Right atrium auricular region (tissue), 2 donors: ENCODE measurements at regions not wholly inside any gene's neighbourhood (a gene's known extent, or its start where the extent isn't known, plus 50 kb on each side); places are given as distances from the start of the nearest gene placed in this dataset.

Source experiments
- DNase-seq: peaks from one replicate; pipeline ENCODE4 v3.0.0-alpha.2; 2019; ENCODE audit warnings: low spot score
- H3K27ac ChIP-seq, 2 donors: fragments of 200-600 bp; sonication (generic); 1 replicate in 1 of 2; 2 replicates in 1 of 2; pipeline ENCODE4 v1.5.1; 2016 to 2019
- H3K27me3 ChIP-seq, 2 donors: fragments of 200-600 bp; sonication (generic); one replicate each; pipeline versions ENCODE4 v1.5.1 to v1.6.0; 2017 to 2019
- H3K36me3 ChIP-seq: fragments of 200-600 bp; sonication (generic); one replicate; pipeline ENCODE4 v1.5.1; 2016
- H3K4me1 ChIP-seq, 2 donors: fragments of 200-600 bp; sonication (generic); one replicate each; pipeline versions ENCODE4 v1.5.1 to v1.6.0; 2017 to 2019
- H3K4me3 ChIP-seq, 2 donors: fragments of 200-600 bp; sonication (generic); 1 replicate in 1 of 2; 2 replicates in 1 of 2; pipeline ENCODE4 v1.5.1; 2017 to 2019; ENCODE audit warnings: mild to moderate bottlenecking in 1 of 2, moderate library complexity in 1 of 2
- H3K9me3 ChIP-seq, 2 donors: fragments of 200-600 bp; sonication (generic); one replicate each; pipeline ENCODE4 v1.5.1; 2019
- TF ChIP-seq, protein P1 (sequence below), 2 donors: fragments of 200-600 bp; sonication (generic); IDR thresholded peaks; one replicate each; pipeline ENCODE4 v1.5.1; 2019; ENCODE audit warnings: antibody characterized with exemption in 2 of 2

DNA sequence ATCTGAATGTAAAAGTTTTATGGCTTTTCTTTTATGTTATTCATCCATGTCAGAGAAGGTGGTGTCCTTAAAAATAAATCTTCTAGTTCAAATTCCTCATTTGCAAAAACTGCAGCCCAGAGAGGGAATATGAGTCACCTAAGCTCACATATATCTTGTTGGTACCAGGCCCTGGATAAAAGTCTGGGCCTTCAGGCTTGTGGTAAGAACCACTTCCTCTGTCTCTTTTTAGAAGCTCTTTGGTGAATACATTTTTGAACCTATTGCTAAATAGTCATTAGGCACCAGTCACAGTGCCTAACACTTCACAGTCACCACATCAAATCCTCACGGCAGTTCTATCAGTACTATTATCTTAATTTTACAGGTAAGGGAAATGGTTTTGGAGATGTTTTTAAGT is 199.2 kb downstream of the KCNS3 start:
- Histone ChIP-seq H3K27me3 (no peaks in the 10 kb centered on the region), H3K9me3 (no peaks in the 10 kb centered on the region), H3K4me3 (no peak overlapping the region), H3K36me3 (no peaks in the 10 kb centered on the region), H3K27ac (no peak overlapping the region), H3K4me1 (no peaks in the 10 kb centered on the region)
- TF ChIP-seq, protein P1, sequence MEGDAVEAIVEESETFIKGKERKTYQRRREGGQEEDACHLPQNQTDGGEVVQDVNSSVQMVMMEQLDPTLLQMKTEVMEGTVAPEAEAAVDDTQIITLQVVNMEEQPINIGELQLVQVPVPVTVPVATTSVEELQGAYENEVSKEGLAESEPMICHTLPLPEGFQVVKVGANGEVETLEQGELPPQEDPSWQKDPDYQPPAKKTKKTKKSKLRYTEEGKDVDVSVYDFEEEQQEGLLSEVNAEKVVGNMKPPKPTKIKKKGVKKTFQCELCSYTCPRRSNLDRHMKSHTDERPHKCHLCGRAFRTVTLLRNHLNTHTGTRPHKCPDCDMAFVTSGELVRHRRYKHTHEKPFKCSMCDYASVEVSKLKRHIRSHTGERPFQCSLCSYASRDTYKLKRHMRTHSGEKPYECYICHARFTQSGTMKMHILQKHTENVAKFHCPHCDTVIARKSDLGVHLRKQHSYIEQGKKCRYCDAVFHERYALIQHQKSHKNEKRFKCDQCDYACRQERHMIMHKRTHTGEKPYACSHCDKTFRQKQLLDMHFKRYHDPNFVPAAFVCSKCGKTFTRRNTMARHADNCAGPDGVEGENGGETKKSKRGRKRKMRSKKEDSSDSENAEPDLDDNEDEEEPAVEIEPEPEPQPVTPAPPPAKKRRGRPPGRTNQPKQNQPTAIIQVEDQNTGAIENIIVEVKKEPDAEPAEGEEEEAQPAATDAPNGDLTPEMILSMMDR (IDR thresholded peaks at IDR 0.05), result no peak
- no peak for DNase-seq

DNA sequence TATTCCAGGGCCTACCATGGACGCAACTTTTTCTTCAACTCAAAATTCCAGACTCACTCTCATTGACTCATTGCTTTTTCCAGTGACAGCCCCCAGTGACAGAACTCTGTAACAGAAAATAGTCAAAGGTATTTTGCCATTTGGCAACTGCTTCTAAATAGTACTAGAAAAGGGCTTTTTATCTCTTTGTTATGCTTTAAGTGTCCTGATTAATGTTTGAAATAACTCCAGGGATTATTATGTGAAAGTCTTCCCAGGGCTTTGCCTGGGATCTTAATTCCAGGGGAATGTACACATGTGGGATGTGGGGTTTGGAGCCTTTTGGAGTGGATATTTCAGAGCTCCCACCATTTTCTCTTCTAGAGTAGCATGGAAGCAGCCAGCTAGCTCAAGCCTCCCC is 198.8 kb downstream of the KCNS3 start:
- no peaks in the 10 kb centered on the region for H3K4me1 ChIP-seq
- H3K9me3 ChIP-seq, result no peaks in the 10 kb centered on the region
- no peak for DNase-seq
- H3K4me3 ChIP-seq, result no peak overlapping the region
- no peaks in the 10 kb centered on the region for H3K36me3 ChIP-seq
- H3K27ac ChIP-seq, result no peak overlapping the region
- no peaks in the 10 kb centered on the region for H3K27me3 ChIP-seq
- TF ChIP-seq, protein P1 (IDR thresholded peaks at IDR 0.05), result no peak

DNA sequence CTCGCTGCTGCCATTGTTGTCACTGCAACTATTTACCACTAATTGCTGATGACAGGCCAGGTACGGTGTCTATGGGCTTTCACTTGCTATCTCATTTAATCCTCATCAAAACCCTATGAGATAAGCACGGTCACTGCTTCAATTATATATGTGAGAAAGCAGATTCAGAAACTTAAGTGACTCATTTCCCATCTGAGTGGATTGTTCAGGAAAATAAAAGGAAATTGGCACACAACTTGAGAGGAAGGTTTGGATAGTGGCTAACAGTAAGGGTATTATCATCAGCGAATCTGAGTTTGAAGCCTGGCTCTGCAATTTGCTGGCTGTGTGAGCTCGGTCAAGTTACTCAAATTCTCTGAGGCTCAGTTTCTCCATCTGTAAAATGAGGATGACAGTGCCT is 196.0 kb downstream of the KCNS3 start:
- H3K4me1 ChIP-seq, result no peaks in the 10 kb centered on the region
- H3K27me3 ChIP-seq, result no peaks in the 10 kb centered on the region
- H3K4me3 ChIP-seq, result no peak overlapping the region
- no peaks in the 10 kb centered on the region for H3K36me3 ChIP-seq
- no peaks in the 10 kb centered on the region for H3K9me3 ChIP-seq
- TF ChIP-seq, protein P1 (IDR thresholded peaks at IDR 0.05), result no peak
- H3K27ac ChIP-seq, result no peak overlapping the region
- no peak for DNase-seq

DNA sequence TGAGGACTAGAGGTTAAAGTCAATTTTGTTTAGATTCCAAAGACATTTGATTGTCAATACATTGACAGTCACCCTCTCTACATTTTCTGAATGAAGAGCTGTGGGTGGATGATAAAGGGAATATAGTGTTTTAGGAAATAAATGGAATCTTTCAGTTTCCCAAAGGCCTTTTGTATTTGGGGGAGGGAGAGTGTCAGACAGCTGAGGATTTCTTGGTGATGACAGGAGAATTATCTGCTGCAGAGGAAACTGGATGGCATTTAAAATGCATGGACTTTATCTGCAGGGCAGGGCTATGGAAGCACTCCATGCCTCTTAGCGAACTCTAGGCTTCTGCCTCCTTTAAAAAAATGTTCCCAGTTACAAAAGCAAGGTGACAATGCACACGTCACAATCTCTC is 195.1 kb downstream of the KCNS3 start:
- no peaks in the 10 kb centered on the region for H3K9me3 ChIP-seq
- no peak for DNase-seq
- no peaks in the 10 kb centered on the region for H3K27me3 ChIP-seq
- H3K4me1 ChIP-seq, result no peaks in the 10 kb centered on the region
- no peak overlapping the region for H3K4me3 ChIP-seq
- no peak overlapping the region for H3K27ac ChIP-seq
- TF ChIP-seq, protein P1 (IDR thresholded peaks at IDR 0.05), result no peak
- no peaks in the 10 kb centered on the region for H3K36me3 ChIP-seq

DNA sequence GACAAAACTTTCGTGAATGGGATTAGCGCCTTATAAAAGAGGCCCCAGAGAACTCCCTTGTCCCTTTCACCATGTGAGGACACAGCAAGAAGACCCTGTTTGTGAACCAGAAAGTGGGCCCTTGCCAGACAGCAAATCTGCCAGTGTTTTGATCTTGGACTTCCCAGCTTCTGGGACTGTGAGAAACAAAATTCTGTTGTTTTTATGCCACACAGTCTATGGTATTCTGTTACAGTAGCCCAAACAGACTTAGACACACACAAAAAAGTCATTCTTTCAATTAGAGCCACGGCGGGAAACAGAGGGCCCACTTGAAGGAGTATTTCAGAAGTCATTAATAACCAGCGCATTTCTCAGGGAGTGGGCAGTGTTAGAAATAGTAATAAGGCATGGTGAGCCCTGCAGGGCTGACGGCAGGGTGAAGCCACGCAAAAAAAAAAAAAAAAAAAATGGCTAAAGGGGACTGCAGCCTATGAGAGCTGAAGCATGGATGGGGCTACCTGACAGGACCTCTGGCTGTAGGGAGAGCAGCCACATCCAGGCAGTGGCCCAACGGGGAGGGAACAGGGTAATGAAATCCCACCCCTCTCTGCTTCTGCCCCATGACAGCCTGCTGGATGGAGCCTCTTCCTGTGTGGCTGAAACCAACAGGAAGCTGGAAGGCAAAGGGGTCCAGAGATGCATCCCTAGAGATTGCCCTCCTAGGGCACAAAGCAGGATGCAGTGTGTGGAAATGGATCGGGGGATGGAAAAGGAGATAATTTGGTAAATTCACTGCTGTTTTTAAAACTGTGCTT is 189.3 kb downstream of the KCNS3 start:
- TF ChIP-seq, protein P1 (IDR thresholded peaks at IDR 0.05), result no peak
- DNase-seq, result no peak
- Histone ChIP-seq H3K9me3 (no peaks in the 10 kb centered on the region), H3K27me3 (no peaks in the 10 kb centered on the region), H3K4me3 (no peak overlapping the region), H3K36me3 (no peaks in the 10 kb centered on the region), H3K27ac (no peak overlapping the region), H3K4me1 (peaks cover 0 to 12% of the 10 kb centered on the region in 2 donors)

DNA sequence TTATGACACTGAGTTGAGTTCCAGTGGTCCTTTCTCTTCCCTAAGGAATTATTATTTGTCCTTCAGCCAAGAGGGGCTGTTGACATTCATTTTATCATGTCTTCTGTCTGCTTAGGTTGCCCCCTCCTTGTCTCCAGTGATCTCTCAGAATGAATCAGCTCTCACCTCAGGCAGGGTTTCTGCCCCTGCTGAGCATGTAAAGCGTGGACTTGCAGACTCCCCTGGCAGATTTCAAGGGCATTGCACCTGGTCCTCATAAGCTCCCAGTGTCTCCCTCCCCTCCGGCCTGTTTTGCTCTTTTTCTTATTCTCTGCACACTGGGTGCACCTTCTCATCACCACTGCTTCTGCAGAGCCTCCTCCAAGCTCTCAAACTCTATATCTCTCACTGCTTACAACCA is 188.4 kb downstream of the KCNS3 start:
- Histone ChIP-seq H3K9me3 (no peaks in the 10 kb centered on the region), H3K27ac (no peak overlapping the region), H3K4me3 (no peak overlapping the region), H3K27me3 (no peaks in the 10 kb centered on the region), H3K4me1 (peaks cover 0 to 12% of the 10 kb centered on the region in 2 donors), H3K36me3 (no peaks in the 10 kb centered on the region)
- TF ChIP-seq, protein P1 (IDR thresholded peaks at IDR 0.05), result no peak
- no peak for DNase-seq
